Activated CD4-positive, alpha-beta memory T cell treated with anti-CD3 and anti-CD28 coated beads, Interleukin-2, amount 10 ng/mL, durations not matched to agents 7 days and 5 days (primary cell): ENCODE measurements at regions not wholly inside any gene's neighbourhood (a gene's known extent, or its start where the extent isn't known, plus 50 kb on each side); places are given as distances from the start of the nearest gene placed in this dataset.

Experiments used
- CTCF ChIA-PET: fragments of 350-600 bp; sonication (Branson Sonifier 250); formaldehyde crosslinking; loops from one replicate; lab custom pipeline; 2021; ENCODE audit warnings: antibody characterized with exemption, inconsistent platforms; lab: Charles Lee
- POLR2A ChIA-PET: fragments of 350-600 bp; sonication (Branson Sonifier 250); formaldehyde crosslinking; loops from one replicate; lab custom pipeline; 2021; ENCODE audit warnings: antibody characterized with exemption; lab: Charles Lee
- DNase-seq: peaks from one replicate; pipeline ENCODE4 v3.0.0-alpha.2; 2020
- H3K27ac Mint-ChIP-seq: one replicate; pipeline ENCODE4 v1.8.0; 2021; ENCODE audit warnings: mild to moderate bottlenecking, mixed read lengths
- H3K27me3 Mint-ChIP-seq: one replicate; pipeline ENCODE4 v1.8.0; 2021; ENCODE audit warnings: mixed read lengths
- H3K36me3 Mint-ChIP-seq: one replicate; pipeline ENCODE4 v1.8.0; 2021; ENCODE audit warnings: low read depth, mixed read lengths
- H3K4me1 Mint-ChIP-seq: one replicate; pipeline ENCODE4 v1.8.0; 2021; ENCODE audit warnings: mixed read lengths
- H3K4me3 Mint-ChIP-seq: one replicate; pipeline ENCODE4 v1.8.0; 2021; ENCODE audit warnings: mild to moderate bottlenecking, mixed read lengths
- H3K9me3 Mint-ChIP-seq: one replicate; pipeline ENCODE4 v1.8.0; 2021; ENCODE audit warnings: mixed read lengths

GRCh38 chr13:47337781-47338507, 441.1 kb upstream of the HTR2A start:
- H3K9me3 Mint-ChIP-seq = peaks cover 4% of the 10 kb centered on the region
- DNase-seq = no peak
- H3K27me3 Mint-ChIP-seq = no peaks in the 10 kb centered on the region
- H3K4me1 Mint-ChIP-seq = no peaks in the 10 kb centered on the region
- no peak overlapping the region for H3K4me3 Mint-ChIP-seq
- no peaks in the 10 kb centered on the region for H3K36me3 Mint-ChIP-seq
- ChIA-PET CTCF (no interaction called here), POLR2A (no interaction called here)
- H3K27ac Mint-ChIP-seq = no peak overlapping the region

DNA sequence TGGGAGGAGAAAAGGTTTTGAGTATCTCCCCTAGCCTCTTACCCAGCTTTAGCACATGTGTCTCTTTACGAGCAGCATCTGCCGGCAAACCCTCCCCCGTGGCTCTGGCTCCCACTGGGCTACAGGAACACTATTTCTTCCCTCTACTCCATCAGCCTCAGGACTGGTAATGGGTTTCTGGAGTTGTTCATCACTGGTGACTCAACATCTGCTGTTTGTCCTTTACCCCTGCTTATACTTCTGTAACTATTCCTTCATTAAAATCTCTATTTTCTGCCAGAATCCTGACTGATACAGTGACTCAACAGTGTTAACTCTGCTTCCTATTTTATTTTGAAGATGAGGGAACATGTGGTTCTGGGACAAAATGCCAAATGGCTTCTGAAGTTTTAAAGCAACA, 437.3 kb upstream of the HTR2A start:
- DNase-seq = no peak

DNA sequence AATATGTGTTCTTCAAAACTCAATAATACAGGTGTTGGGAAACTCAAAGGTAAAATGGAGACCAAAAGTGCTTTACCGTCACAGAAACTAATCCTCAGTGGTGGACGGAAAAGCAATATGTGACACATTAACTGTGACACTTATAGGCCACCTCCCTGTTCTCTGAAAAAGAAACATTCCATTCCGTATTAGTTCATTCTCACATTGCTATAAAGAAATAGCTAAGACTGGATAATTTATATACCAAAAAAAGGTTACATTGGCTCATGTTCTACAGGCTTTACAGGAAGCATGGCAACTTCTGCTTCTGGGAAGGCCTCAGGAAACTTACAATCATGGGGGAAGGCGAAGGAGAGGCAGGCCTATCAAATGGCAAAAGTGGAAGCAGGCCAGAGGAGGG, 435.3 kb upstream of the HTR2A start:
- ChIA-PET CTCF (no interaction called here), POLR2A (no interaction called here)
- Mint-ChIP-seq H3K27ac (no peak overlapping the region), H3K27me3 (no peaks in the 10 kb centered on the region), H3K4me3 (no peak overlapping the region), H3K9me3 (no peaks in the 10 kb centered on the region), H3K4me1 (no peaks in the 10 kb centered on the region), H3K36me3 (no peaks in the 10 kb centered on the region)
- DNase-seq = no peak

More for the DNA sequence above, 437.3 kb upstream of the HTR2A start:
- H3K4me1 Mint-ChIP-seq = no peaks in the 10 kb centered on the region
- ChIA-PET CTCF (no interaction called here), POLR2A (no interaction called here)
- H3K27me3 Mint-ChIP-seq = no peaks in the 10 kb centered on the region
- H3K4me3 Mint-ChIP-seq = no peak overlapping the region
- H3K36me3 Mint-ChIP-seq = no peaks in the 10 kb centered on the region
- H3K27ac Mint-ChIP-seq = no peak overlapping the region
- H3K9me3 Mint-ChIP-seq = no peaks in the 10 kb centered on the region

GRCh38 chr13:47330031-47330430, 433.2 kb upstream of the HTR2A start:
- Mint-ChIP-seq H3K4me3 (no peak overlapping the region), H3K27ac (no peak overlapping the region), H3K9me3 (no peaks in the 10 kb centered on the region), H3K4me1 (no peaks in the 10 kb centered on the region), H3K27me3 (no peaks in the 10 kb centered on the region), H3K36me3 (no peaks in the 10 kb centered on the region)
- ChIA-PET POLR2A (no interaction called here), CTCF (no interaction called here)
- no peak for DNase-seq

DNA sequence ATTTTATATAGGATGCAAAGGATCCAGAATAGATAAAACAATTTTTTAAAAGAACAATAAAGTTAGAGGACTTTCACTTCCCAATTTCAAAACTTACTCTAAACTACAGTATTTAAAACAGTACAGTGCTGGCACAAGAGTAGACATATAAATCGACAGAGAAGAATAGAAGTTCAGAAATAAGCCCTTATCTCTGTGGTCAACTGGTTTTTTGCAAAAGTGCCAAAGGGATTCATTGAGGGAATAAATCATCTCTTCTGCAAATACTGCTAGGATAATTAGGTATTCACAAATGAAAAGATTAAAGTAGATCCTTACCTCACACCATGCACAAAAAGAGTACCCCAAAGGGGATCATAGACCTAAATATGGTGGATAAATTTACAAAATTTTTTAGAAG, 431.0 kb upstream of the HTR2A start:
- POLR2A ChIA-PET = no interaction called here
- H3K4me3 Mint-ChIP-seq = no peak overlapping the region
- no peaks in the 10 kb centered on the region for H3K36me3 Mint-ChIP-seq
- H3K27ac Mint-ChIP-seq = no peak overlapping the region
- CTCF ChIA-PET = no interaction called here
- no peaks in the 10 kb centered on the region for H3K4me1 Mint-ChIP-seq
- H3K27me3 Mint-ChIP-seq = no peaks in the 10 kb centered on the region
- DNase-seq = no peak
- H3K9me3 Mint-ChIP-seq = no peaks in the 10 kb centered on the region

- Mint-ChIP-seq H3K4me3 (no peak overlapping the region), H3K27me3 (no peaks in the 10 kb centered on the region), H3K4me1 (no peaks in the 10 kb centered on the region), H3K9me3 (no peaks in the 10 kb centered on the region), H3K27ac (no peak overlapping the region), H3K36me3 (no peaks in the 10 kb centered on the region)
- POLR2A ChIA-PET = no interaction called here
- CTCF ChIA-PET = no interaction called here
- no peak for DNase-seq
Measured at GRCh38 chr13:47326061-47326460, 429.2 kb upstream of the HTR2A start.

GRCh38 chr13:47317356-47317755, 420.5 kb upstream of the HTR2A start:
- H3K4me3 Mint-ChIP-seq = no peak overlapping the region
- ChIA-PET CTCF (no interaction called here), POLR2A (no interaction called here)
- no peaks in the 10 kb centered on the region for H3K9me3 Mint-ChIP-seq
- no peaks in the 10 kb centered on the region for H3K36me3 Mint-ChIP-seq
- no peak overlapping the region for H3K27ac Mint-ChIP-seq
- DNase-seq = no peak
- no peaks in the 10 kb centered on the region for H3K4me1 Mint-ChIP-seq
- no peaks in the 10 kb centered on the region for H3K27me3 Mint-ChIP-seq

DNA sequence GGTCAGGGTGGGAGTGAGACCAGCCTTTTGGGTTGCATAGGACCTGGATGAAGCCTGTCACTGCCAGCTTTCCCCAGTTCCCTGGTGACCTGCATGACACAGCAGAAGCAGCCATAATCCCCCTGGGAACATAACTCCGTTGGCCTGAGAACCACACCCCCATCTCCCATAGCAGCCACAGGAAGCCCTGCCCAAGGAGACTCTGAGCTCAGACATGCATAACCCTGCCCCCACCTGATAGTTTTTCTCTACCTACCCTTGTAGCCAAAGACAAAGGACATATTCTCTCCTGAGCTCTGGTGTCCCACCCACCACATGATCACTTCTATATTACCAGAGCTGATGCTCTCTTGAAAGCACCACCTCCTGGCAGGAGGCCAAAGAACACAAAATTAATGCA, 413.5 kb upstream of the HTR2A start:
- no peaks in the 10 kb centered on the region for H3K36me3 Mint-ChIP-seq
- no peaks in the 10 kb centered on the region for H3K27me3 Mint-ChIP-seq
- no peak for DNase-seq
- no peaks in the 10 kb centered on the region for H3K4me1 Mint-ChIP-seq
- H3K4me3 Mint-ChIP-seq = no peak overlapping the region
- H3K9me3 Mint-ChIP-seq = peaks cover 8% of the 10 kb centered on the region
- H3K27ac Mint-ChIP-seq = no peak overlapping the region
- ChIA-PET POLR2A (no interaction called here), CTCF (no interaction called here)

GRCh38 chr13:47306991-47307390, 410.1 kb upstream of the HTR2A start:
- Mint-ChIP-seq H3K4me1 (no peaks in the 10 kb centered on the region), H3K27me3 (no peaks in the 10 kb centered on the region), H3K36me3 (no peaks in the 10 kb centered on the region), H3K9me3 (peaks cover 8% of the 10 kb centered on the region), H3K4me3 (no peak overlapping the region), H3K27ac (no peak overlapping the region)
- POLR2A ChIA-PET = no interaction called here
- CTCF ChIA-PET = no interaction called here
- DNase-seq = no peak

GRCh38 chr13:47303626-47304025, 406.8 kb upstream of the HTR2A start:
- Mint-ChIP-seq H3K36me3 (no peaks in the 10 kb centered on the region), H3K27me3 (no peaks in the 10 kb centered on the region), H3K27ac (no peak overlapping the region), H3K4me3 (no peak overlapping the region), H3K4me1 (no peaks in the 10 kb centered on the region), H3K9me3 (no peaks in the 10 kb centered on the region)
- ChIA-PET CTCF (no interaction called here), POLR2A (no interaction called here)
- DNase-seq = no peak

DNA sequence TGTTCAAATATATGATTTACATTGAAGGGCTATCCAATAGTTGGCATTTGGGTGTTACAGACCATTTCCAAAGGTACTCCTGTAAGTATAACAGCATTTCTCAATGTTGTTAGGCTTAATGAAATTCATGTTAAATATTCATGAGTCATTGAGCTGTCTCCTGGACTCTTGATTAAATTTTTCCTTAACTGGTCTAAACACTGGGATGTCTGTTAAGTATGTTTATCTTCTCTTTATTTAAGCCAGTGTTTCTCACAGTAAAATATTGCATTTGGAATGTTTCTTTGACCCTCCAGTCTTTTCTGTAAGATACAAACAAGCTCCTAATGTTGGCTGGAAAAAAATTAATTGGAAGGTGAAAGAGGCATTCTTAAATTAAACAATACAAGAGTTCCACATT, 402.5 kb upstream of the HTR2A start:
- Mint-ChIP-seq H3K4me3 (no peak overlapping the region), H3K4me1 (no peaks in the 10 kb centered on the region), H3K9me3 (no peaks in the 10 kb centered on the region), H3K36me3 (no peaks in the 10 kb centered on the region), H3K27ac (no peak overlapping the region), H3K27me3 (no peaks in the 10 kb centered on the region)
- POLR2A ChIA-PET = no interaction called here
- CTCF ChIA-PET = no interaction called here
- no peak for DNase-seq

DNA sequence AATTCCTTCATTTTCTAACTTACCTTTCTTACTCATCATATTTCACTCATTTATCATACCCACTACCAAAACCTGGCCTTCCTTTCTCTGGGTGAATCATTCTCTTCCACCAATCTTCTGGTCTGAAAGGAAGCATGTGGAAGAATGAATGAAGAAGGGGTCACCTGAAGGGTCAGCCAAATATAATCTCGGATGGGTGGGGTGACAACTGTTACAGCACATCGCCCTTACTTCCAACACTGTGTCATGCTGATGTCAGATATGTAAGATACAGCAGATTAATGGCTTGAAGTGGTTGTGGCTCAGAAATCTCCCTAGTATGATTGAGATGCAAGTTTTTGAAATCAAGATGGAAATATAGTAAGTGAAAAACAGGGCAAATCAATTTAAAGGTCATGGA, 401.7 kb upstream of the HTR2A start:
- no peak for DNase-seq
- no peaks in the 10 kb centered on the region for H3K4me1 Mint-ChIP-seq
- H3K36me3 Mint-ChIP-seq = no peaks in the 10 kb centered on the region
- ChIA-PET CTCF (no interaction called here), POLR2A (no interaction called here)
- no peak overlapping the region for H3K27ac Mint-ChIP-seq
- H3K9me3 Mint-ChIP-seq = no peaks in the 10 kb centered on the region
- H3K27me3 Mint-ChIP-seq = no peaks in the 10 kb centered on the region
- no peak overlapping the region for H3K4me3 Mint-ChIP-seq

DNA sequence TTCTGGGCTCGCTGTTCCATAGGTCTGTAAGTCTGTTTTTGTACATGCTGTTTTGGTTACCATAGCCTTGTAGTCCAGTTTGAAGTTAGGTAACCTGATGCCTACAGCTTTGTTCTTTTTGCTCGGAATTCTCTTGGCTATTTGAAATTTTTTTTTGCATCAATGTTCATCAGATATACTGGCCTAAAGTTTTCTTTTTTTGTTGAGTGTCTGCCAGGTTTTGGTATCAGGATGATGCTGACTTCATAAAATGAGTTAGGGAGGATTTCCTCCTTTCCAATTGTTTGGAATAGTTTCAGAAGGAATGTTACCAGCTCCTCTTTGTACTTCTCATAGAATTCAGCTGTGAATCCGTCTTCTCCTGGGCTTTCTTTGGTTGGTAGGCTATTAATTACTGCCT, 397.8 kb upstream of the HTR2A start:
- Mint-ChIP-seq H3K27ac (no peak overlapping the region), H3K9me3 (no peaks in the 10 kb centered on the region), H3K4me3 (no peak overlapping the region), H3K4me1 (no peaks in the 10 kb centered on the region), H3K36me3 (no peaks in the 10 kb centered on the region), H3K27me3 (no peaks in the 10 kb centered on the region)
- POLR2A ChIA-PET = no interaction called here
- CTCF ChIA-PET = no interaction called here
- no peak for DNase-seq

GRCh38 chr13:47291107-47291656, 394.3 kb upstream of the HTR2A start:
- Mint-ChIP-seq H3K27ac (no peak overlapping the region), H3K36me3 (no peaks in the 10 kb centered on the region), H3K9me3 (no peaks in the 10 kb centered on the region), H3K27me3 (no peaks in the 10 kb centered on the region), H3K4me3 (no peak overlapping the region), H3K4me1 (no peaks in the 10 kb centered on the region)
- CTCF ChIA-PET = no interaction called here
- no peak for DNase-seq
- POLR2A ChIA-PET = no interaction called here
